SK-N-SH treated with all-trans-retinoic acid at 6 μM for 48 hours (cell line): ENCODE measurements at regions not wholly inside any gene's neighbourhood (a gene's known extent, or its start where the extent isn't known, plus 50 kb on each side); places are given as distances from the start of the nearest gene placed in this dataset.

Experiments
- ATAC-seq: fragments of 200-7000 bp; cut with Tn5 transposase; 3 replicates; pipeline ENCODE4 v1.9.1; 2020; ENCODE audit warnings: mild to moderate bottlenecking, moderate library complexity
- ARNTL ChIP-seq: fragments of 450-650 bp; formaldehyde crosslinking; IDR thresholded peaks from 2 replicates; pipeline ENCODE4 v1.5.0; 2020; ENCODE audit warnings: low read depth, mild to moderate bottlenecking, moderate library complexity, borderline replicate concordance
- BACH2 ChIP-seq: fragments of 250-450 bp; sonication (Bioruptor Pico); IDR thresholded peaks from 2 replicates; pipeline ENCODE4 v1.9.0; 2021; ENCODE audit warnings: mild to moderate bottlenecking, borderline replicate concordance
- CSDC2 ChIP-seq: fragments of 250-450 bp; sonication (Bioruptor Pico); IDR thresholded peaks from 2 replicates; pipeline ENCODE4 v1.5.0; 2020; ENCODE audit warnings: mild to moderate bottlenecking, moderate library complexity
- ESRRG ChIP-seq: fragments of 250-450 bp; sonication (Bioruptor Pico); IDR thresholded peaks from 2 replicates; pipeline ENCODE4 v1.6.1; 2021; ENCODE audit warnings: mild to moderate bottlenecking
- GLIS3 ChIP-seq: fragments of 250-450 bp; sonication (Bioruptor Pico); IDR thresholded peaks from 2 replicates; pipeline ENCODE4 v1.5.0; 2020; ENCODE audit warnings: mild to moderate bottlenecking, moderate library complexity
- ISL1 ChIP-seq: fragments of 250-450 bp; sonication (Bioruptor Pico); IDR thresholded peaks from 2 replicates; pipeline ENCODE4 v2.1.2; 2022; ENCODE audit warnings: mild to moderate bottlenecking, moderate library complexity
- OSR1 ChIP-seq: fragments of 250-450 bp; sonication (Bioruptor Pico); IDR thresholded peaks from 2 replicates; pipeline ENCODE4 v1.8.0; 2022; ENCODE audit warnings: moderate library complexity, mild to moderate bottlenecking, inconsistent platforms
- PPARA ChIP-seq: fragments of 250-450 bp; sonication (Bioruptor Pico); IDR thresholded peaks from 2 replicates; pipeline ENCODE4 v1.5.0; 2020; ENCODE audit warnings: mild to moderate bottlenecking, borderline replicate concordance
- RARB ChIP-seq: fragments of 250-450 bp; sonication (Bioruptor Pico); IDR thresholded peaks from 2 replicates; pipeline ENCODE4 v1.8.0; 2021; ENCODE audit warnings: mild to moderate bottlenecking, moderate library complexity
- SNAI2 ChIP-seq: fragments of 250-450 bp; sonication (Bioruptor Pico); IDR thresholded peaks from 2 replicates; pipeline ENCODE4 v1.5.0; 2020; ENCODE audit warnings: mild to moderate bottlenecking, moderate library complexity
- TCF4 ChIP-seq: fragments of 250-450 bp; sonication (Bioruptor Pico); IDR thresholded peaks from 2 replicates; pipeline ENCODE4 v1.8.0; 2021; ENCODE audit warnings: mild to moderate bottlenecking, moderate library complexity, borderline replicate concordance
- TOX ChIP-seq: fragments of 250-450 bp; sonication (Bioruptor Pico); IDR thresholded peaks from 2 replicates; pipeline ENCODE4 v1.8.0; 2021; ENCODE audit warnings: mild to moderate bottlenecking, moderate library complexity, borderline replicate concordance
- ZC3H10 ChIP-seq: fragments of 250-450 bp; sonication (Bioruptor Pico); IDR thresholded peaks from 2 replicates; pipeline ENCODE4 v1.5.1; 2021; ENCODE audit warnings: mild to moderate bottlenecking, moderate library complexity
- ZFP3 ChIP-seq: fragments of 250-450 bp; sonication (Bioruptor Pico); IDR thresholded peaks from 2 replicates; pipeline ENCODE4 v1.5.0; 2020; ENCODE audit warnings: mild to moderate bottlenecking, moderate library complexity
- ZFP30 ChIP-seq: fragments of 450-650 bp; formaldehyde crosslinking; IDR thresholded peaks from 2 replicates; pipeline ENCODE4 v1.5.0; 2022; ENCODE audit warnings: mild to moderate bottlenecking, moderate library complexity
- ZNF565 ChIP-seq: fragments of 450-650 bp; formaldehyde crosslinking; conservative IDR thresholded peaks from 2 replicates; pipeline ENCODE4 v1.5.0; 2020; ENCODE audit warnings: low read depth, mild to moderate bottlenecking, moderate library complexity
- ZNF70 ChIP-seq: fragments of 450-650 bp; formaldehyde crosslinking; IDR thresholded peaks from 2 replicates; pipeline ENCODE4 v1.5.0; 2020; ENCODE audit warnings: mild to moderate bottlenecking, moderate library complexity
- ZNF8 ChIP-seq: fragments of 450-650 bp; formaldehyde crosslinking; IDR thresholded peaks from 2 replicates; pipeline ENCODE4 v1.5.0; 2020; ENCODE audit warnings: mild to moderate bottlenecking, moderate library complexity
- TF ChIP-seq, protein P1 (sequence below): fragments of 250-450 bp; sonication (Bioruptor Pico); IDR thresholded peaks from 2 replicates; pipeline ENCODE4 v1.5.1; 2020; ENCODE audit warnings: low read depth, mild to moderate bottlenecking, moderate library complexity
- TF ChIP-seq, protein P2 (sequence below): fragments of 250-450 bp; sonication (Bioruptor Pico); IDR thresholded peaks from 2 replicates; pipeline ENCODE4 v1.8.0; 2021; ENCODE audit warnings: low read depth, mild to moderate bottlenecking, moderate library complexity, borderline replicate concordance
- TF ChIP-seq, protein P3 (sequence below): fragments of 250-450 bp; sonication (Bioruptor Pico); IDR thresholded peaks from 2 replicates; pipeline ENCODE4 v1.8.0; 2020; ENCODE audit warnings: mild to moderate bottlenecking, moderate library complexity, borderline replicate concordance
- TF ChIP-seq, protein P4 (sequence below): fragments of 250-450 bp; sonication (Bioruptor Pico); IDR thresholded peaks from 2 replicates; pipeline ENCODE4 v1.5.1; 2021; ENCODE audit warnings: mild to moderate bottlenecking, moderate library complexity
- TF ChIP-seq, protein P5 (sequence below): fragments of 250-450 bp; sonication (Bioruptor Pico); IDR thresholded peaks from 2 replicates; pipeline ENCODE4 v1.5.0; 2020; ENCODE audit warnings: mild to moderate bottlenecking, moderate library complexity

DNA sequence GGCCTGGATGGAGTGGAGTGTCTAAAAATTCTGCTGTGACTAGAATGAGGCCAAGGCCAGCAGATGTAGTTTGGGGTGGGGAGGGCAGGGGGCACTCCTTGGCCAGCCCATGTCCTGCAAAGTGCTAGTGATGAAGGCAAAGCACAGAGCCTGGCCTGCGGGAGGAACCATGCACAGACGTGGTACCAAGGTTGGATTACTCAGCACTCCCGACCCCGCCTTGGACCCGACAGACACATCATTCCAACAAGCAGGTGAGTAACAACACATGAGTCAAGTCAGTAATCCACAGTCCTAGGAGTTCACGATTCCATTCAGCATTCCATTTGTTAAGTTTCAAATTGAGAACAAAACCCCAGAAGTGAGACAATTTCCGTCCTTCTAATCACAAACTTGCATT is 317.3 kb downstream of the TCERG1L start (continued):
- no peak for TF ChIP-seq PPARA (CRISPR knock-in tag)
- TF ChIP-seq ISL1 (CRISPR knock-in tag), result no peak
- no peak for TF ChIP-seq ZFP3 (CRISPR knock-in tag)

DNA sequence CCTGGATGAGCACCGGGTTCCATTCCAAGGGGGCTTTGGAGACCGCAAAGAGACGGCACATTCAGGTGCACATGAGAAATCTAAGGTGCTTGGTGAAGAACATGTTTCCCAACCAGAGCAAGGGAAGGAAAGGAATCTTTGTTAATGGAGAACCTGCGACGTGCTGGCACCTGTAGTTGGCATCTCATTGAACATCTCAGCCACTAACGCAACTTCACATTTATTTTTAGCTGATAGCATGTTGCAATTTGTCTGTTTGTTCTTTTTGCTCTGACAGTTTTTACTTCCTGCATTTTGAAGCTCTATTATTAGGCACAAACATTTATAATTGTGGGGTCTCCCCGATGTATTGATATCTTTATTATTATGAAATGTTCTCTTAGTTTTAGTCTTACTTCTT is 316.7 kb downstream of the TCERG1L start:
- TF ChIP-seq OSR1 (no peak), ZFP30 (no peak), ZNF8 (CRISPR knock-in tag) (no peak)
- ATAC-seq, result no peak

DNA sequence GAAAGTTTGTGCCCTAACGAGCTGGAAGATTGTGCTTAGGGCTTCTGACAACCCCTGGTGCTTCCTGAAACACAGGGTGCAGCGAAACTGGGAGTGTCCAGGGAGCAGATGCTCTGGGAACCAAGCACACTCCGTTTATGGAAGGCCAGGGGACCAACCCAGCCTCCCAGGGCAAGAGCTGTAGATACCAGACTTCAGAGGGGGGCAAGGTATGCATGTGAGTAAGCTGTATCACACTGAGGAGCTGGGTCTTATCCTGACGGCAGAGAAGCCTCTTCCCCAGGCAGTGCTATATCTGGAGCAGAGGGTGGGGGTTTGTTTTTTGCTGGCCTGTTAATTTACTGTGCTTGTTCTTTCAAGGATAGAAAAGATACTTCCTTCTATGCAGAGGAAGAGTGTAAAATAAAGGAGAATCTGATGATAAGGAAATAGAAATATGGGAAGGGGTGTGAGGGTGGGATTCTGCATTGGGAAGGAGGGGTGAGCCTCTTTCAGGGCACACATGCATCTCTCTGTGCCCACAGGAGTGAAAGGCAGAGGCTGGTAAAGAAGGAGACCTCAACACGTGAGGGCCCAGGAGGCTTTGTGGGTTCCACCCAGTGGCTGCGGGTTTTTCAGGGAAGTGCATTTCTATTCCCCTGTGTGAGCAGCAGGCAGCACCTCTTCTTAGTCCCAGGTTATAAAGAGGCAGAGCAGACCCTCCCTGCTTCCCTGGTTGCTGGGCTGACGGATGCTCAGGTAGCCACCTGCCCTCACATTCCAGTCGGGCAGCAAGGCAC is 314.1 kb downstream of the TCERG1L start:
- no peak for ATAC-seq
- no peak for TF ChIP-seq RARB (CRISPR knock-in tag)
- TF ChIP-seq ESRRG (CRISPR knock-in tag), result no peak
- TF ChIP-seq, protein P1, sequence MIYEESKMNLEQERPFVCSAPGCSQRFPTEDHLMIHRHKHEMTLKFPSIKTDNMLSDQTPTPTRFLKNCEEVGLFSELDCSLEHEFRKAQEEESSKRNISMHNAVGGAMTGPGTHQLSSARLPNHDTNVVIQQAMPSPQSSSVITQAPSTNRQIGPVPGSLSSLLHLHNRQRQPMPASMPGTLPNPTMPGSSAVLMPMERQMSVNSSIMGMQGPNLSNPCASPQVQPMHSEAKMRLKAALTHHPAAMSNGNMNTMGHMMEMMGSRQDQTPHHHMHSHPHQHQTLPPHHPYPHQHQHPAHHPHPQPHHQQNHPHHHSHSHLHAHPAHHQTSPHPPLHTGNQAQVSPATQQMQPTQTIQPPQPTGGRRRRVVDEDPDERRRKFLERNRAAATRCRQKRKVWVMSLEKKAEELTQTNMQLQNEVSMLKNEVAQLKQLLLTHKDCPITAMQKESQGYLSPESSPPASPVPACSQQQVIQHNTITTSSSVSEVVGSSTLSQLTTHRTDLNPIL (CRISPR knock-in tag), result no peak
- TF ChIP-seq, protein P2, sequence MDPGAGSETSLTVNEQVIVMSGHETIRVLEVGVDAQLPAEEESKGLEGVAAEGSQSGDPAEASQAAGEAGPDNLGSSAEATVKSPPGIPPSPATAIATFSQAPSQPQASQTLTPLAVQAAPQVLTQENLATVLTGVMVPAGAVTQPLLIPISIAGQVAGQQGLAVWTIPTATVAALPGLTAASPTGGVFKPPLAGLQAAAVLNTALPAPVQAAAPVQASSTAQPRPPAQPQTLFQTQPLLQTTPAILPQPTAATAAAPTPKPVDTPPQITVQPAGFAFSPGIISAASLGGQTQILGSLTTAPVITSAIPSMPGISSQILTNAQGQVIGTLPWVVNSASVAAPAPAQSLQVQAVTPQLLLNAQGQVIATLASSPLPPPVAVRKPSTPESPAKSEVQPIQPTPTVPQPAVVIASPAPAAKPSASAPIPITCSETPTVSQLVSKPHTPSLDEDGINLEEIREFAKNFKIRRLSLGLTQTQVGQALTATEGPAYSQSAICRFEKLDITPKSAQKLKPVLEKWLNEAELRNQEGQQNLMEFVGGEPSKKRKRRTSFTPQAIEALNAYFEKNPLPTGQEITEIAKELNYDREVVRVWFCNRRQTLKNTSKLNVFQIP (CRISPR knock-in tag), result no peak
- no peak for TF ChIP-seq ARNTL
- no peak for TF ChIP-seq ZC3H10 (CRISPR knock-in tag)
- TF ChIP-seq SNAI2, result no peak
- no peak for TF ChIP-seq ZFP3 (CRISPR knock-in tag)
- TF ChIP-seq ZFP30, result no peak
- TF ChIP-seq TCF4, result no peak
- TF ChIP-seq, protein P3, sequence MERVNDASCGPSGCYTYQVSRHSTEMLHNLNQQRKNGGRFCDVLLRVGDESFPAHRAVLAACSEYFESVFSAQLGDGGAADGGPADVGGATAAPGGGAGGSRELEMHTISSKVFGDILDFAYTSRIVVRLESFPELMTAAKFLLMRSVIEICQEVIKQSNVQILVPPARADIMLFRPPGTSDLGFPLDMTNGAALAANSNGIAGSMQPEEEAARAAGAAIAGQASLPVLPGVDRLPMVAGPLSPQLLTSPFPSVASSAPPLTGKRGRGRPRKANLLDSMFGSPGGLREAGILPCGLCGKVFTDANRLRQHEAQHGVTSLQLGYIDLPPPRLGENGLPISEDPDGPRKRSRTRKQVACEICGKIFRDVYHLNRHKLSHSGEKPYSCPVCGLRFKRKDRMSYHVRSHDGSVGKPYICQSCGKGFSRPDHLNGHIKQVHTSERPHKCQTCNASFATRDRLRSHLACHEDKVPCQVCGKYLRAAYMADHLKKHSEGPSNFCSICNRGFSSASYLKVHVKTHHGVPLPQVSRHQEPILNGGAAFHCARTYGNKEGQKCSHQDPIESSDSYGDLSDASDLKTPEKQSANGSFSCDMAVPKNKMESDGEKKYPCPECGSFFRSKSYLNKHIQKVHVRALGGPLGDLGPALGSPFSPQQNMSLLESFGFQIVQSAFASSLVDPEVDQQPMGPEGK (CRISPR knock-in tag), result no peak
- TF ChIP-seq GLIS3, result no peak
- no peak for TF ChIP-seq BACH2 (CRISPR knock-in tag)
- TF ChIP-seq ISL1 (CRISPR knock-in tag), result no peak
- TF ChIP-seq CSDC2 (CRISPR knock-in tag), result no peak
- TF ChIP-seq ZNF565 (CRISPR knock-in tag), result no peak
- TF ChIP-seq ZNF70 (CRISPR knock-in tag), result no peak
- no peak for TF ChIP-seq TOX
- no peak for TF ChIP-seq OSR1
- TF ChIP-seq, protein P4, sequence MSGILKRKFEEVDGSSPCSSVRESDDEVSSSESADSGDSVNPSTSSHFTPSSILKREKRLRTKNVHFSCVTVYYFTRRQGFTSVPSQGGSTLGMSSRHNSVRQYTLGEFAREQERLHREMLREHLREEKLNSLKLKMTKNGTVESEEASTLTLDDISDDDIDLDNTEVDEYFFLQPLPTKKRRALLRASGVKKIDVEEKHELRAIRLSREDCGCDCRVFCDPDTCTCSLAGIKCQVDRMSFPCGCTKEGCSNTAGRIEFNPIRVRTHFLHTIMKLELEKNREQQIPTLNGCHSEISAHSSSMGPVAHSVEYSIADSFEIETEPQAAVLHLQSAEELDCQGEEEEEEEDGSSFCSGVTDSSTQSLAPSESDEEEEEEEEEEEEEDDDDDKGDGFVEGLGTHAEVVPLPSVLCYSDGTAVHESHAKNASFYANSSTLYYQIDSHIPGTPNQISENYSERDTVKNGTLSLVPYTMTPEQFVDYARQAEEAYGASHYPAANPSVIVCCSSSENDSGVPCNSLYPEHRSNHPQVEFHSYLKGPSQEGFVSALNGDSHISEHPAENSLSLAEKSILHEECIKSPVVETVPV (CRISPR knock-in tag), result no peak
- TF ChIP-seq, all 23 proteins: peak for 0

DNA sequence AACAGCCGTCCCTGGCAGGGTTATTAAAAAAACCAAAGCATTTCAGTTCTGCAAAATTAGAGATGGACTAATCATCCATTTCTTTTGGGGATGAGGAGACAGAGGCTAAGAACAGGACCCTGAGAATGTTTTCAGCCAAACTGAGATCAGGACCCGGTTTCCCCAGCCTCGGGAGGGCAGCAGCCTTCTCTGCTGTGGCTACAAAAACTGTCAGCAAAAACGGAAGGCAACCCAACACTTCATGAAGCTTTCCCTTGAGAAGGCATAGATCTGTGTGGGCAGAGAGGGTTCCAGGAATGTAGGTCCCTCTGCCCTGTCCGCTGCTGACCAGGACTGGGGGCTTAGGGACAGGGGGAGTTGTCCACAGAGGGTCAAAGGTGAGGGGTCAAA is 313.5 kb downstream of the TCERG1L start:
- ATAC-seq, result no peak
- no peak for TF ChIP-seq ESRRG (CRISPR knock-in tag)
- no peak for TF ChIP-seq ZNF70 (CRISPR knock-in tag)
- TF ChIP-seq, protein P5, sequence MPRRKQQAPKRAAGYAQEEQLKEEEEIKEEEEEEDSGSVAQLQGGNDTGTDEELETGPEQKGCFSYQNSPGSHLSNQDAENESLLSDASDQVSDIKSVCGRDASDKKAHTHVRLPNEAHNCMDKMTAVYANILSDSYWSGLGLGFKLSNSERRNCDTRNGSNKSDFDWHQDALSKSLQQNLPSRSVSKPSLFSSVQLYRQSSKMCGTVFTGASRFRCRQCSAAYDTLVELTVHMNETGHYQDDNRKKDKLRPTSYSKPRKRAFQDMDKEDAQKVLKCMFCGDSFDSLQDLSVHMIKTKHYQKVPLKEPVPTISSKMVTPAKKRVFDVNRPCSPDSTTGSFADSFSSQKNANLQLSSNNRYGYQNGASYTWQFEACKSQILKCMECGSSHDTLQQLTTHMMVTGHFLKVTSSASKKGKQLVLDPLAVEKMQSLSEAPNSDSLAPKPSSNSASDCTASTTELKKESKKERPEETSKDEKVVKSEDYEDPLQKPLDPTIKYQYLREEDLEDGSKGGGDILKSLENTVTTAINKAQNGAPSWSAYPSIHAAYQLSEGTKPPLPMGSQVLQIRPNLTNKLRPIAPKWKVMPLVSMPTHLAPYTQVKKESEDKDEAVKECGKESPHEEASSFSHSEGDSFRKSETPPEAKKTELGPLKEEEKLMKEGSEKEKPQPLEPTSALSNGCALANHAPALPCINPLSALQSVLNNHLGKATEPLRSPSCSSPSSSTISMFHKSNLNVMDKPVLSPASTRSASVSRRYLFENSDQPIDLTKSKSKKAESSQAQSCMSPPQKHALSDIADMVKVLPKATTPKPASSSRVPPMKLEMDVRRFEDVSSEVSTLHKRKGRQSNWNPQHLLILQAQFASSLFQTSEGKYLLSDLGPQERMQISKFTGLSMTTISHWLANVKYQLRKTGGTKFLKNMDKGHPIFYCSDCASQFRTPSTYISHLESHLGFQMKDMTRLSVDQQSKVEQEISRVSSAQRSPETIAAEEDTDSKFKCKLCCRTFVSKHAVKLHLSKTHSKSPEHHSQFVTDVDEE (CRISPR knock-in tag), result no peak
- no peak for TF ChIP-seq ARNTL
- TF ChIP-seq BACH2 (CRISPR knock-in tag), result no peak
- TF ChIP-seq ISL1 (CRISPR knock-in tag), result no peak
- TF ChIP-seq ZC3H10 (CRISPR knock-in tag), result no peak
- no peak for TF ChIP-seq ZFP3 (CRISPR knock-in tag)
- TF ChIP-seq OSR1, result no peak
